ENCODE measurements at regions not wholly inside any gene's neighbourhood (a gene's known extent, or its start where the extent isn't known, plus 50 kb on each side); places are given as distances from the start of the nearest gene placed in this dataset.
"Not testable (repeated sequence)": the region's sequence is repeated elsewhere in the genome, so short reads cannot be mapped to it uniquely, and the experiment has no call there.

DNA sequence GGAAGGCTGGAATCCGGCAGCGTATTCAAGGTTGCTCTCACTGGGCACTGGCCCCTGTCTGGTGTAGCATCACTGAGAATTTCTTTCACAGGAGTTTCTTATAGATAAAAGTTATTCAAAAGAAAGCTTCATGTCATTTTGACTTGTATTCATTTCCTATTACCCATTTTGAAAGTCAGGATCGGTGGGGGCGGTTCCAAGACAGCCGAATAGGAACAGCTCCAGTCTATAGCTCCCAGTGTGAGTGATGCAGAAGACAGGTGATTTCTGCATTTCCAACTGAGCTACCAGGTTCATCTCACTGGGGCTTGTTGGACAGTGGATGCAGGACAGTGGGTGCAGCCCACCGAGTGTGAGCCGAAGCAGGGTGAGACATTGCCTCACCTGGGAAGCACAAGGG, 51.5 kb upstream of the CDC42EP3 start:
- not testable (repeated sequence) for DNase-seq (ENCODE audit: low read depth in 2 of 2)

DNA sequence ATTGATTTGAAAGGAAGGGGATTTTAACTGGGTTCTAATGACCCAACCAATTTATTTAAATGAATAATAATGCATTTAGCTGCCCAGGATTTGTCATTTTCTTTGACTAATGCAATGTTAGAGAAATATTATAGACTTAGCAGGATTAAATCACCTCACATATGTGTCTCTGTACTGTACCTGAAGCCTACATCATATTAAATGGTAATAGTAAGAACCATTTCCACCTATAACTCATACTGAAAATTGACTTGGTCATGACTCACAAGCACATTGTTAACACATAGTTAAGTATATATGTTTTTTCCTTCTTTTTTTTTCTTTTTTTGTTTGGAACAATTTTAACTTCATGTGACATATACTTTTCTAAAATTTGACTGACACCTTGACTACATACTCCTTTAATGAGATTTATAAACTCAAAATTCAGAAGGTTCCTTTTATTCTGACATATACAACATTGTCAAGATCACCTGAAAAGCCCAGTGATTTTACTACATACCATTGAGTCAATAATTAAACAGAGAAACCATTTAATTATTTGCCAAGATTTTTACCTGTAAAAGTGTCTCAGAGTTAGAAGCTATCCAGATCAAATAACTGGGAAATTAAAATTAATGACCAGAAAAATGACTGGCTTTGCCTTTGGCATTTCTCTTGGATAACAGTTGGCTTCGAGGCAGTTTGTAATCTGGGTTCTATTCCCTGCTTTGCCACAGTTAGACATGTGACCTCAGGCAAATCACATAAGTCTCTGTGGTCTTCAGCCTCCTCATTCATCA, 58.8 kb upstream of the CDC42EP3 start:
- DNase-seq (ENCODE audit: low read depth in 2 of 2): no peak

DNA sequence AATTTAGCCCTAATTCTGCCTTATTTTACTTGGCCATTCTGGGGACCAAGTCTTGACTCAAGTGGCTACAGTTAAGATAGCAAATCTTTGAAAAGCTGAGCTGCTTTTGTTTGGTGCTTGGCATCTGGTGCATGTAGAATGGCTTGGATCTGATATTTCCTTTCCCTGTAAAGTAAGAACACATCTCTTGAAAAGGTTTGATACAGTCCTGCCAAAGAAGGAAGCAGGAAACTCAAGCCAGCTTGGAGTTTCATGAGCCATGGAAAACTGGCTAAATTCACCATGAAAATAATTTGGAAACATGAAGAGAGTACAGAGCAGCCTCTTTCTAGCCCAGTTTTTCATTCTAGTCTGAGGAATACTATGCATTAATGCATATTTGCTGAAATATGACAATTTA, 61.0 kb upstream of the CDC42EP3 start:
- DNase-seq (ENCODE audit: low read depth in 2 of 2): not testable (repeated sequence)

DNA sequence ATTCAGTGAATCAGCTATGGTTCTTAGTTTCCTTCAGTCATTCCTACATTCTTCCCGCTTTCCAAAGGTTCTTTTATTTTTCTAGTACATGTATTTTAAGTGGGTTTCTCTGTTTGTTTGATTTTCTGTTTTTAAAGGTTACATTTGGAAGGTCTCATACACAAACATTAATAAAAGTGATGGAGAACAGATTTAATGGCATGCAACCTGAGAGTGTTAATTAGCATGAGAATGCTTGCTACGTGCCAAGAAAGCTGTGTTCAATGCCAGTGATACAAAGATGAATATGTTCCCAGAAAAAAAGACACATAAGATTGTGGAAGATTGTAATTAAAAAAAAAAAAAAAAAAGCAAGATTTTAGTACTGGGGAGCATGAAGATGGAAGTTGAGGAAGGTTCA, 61.8 kb upstream of the CDC42EP3 start:
- no peak for DNase-seq (ENCODE audit: low read depth in 2 of 2)

DNA sequence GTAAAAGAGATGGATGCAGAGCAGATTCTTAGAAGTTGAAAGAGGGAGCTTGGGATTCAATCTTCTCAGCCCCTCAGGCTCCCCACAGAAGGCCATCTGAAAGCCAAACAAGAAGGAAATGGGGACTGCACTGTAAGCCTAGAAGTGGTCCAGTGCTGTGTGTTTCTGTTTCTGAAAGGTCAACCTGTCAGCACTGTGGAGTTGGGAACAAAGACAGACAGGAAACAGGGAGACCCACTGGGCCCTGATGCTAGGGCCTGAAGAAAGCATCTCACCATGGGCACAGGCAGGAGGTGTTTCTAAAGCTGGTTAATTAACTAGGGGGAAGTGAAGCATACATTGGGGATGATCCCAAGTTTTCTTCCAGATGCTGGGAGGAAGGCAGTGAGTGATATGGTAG, 62.5 kb upstream of the CDC42EP3 start:
- not testable (repeated sequence) for DNase-seq (ENCODE audit: low read depth in 2 of 2)

DNA sequence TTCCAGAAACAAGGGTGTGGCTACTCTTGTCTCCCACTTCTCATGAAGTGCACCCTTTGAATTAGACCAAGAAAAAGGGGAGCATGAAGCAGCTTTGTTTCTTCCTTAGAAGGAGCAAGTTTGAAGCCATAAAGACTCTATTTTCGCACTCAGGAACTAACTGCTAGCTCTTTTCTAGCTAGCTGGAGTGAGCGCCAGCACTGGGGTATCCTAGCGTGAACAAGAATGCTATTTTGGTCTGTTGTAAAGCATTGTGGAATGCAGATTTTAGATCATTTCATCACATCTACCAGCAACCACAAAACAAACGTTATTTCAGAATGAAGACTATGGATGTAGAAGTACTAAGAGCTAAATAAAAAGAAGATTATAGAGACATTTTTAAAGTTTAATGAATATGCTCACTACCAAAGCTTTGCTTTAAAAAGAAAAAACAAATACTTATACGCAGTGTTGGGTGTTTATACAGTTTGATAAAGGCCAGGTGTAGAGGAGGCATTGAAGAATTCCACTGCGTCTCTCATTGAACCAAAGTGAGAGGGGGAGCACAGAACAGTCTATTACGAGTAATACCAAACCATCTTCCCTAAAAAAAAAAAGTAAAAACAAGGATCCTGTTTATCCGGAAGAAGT, 63.6 kb upstream of the CDC42EP3 start:
- DNase-seq (ENCODE audit: low read depth in 2 of 2): not testable (repeated sequence)

DNA sequence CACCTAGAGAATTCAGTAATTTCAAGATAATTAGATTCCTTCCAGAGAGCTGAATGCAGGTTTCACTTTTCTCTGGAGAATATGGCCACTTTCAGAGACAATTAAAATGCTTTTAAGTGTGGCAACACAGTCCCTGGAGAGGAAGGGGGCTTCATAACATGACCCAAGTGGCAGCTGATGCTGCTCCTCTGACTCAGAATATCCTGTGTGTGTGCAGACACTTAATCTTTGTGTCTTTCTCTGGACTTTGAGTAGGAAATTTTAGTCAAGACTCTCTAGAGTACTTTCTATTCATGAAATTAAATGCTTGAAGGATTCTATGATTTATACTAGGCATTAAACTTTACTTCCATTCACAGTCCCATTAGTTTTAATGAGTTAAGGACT, 64.1 kb upstream of the CDC42EP3 start:
- DNase-seq (ENCODE audit: low read depth in 2 of 2): not testable (repeated sequence)

DNA sequence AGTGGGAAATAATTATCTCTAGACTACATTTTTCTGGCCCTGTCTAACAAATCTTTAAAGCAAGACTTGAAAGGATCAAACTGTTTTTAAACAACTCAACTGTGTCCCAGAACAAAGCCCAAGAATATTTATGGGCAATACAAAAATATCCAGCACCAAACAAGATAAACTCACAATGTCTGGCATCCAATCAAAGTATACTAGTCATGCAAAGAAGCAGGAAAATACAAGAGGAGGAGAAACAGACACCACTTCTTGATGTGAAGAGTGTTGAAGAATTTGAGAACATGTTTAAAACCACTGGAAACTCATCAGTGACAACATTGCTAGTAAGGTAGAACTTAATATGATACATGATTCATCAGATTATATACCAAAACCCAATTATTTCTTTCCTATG, 66.1 kb upstream of the CDC42EP3 start:
- no peak for DNase-seq (ENCODE audit: low read depth in 2 of 2)

DNA sequence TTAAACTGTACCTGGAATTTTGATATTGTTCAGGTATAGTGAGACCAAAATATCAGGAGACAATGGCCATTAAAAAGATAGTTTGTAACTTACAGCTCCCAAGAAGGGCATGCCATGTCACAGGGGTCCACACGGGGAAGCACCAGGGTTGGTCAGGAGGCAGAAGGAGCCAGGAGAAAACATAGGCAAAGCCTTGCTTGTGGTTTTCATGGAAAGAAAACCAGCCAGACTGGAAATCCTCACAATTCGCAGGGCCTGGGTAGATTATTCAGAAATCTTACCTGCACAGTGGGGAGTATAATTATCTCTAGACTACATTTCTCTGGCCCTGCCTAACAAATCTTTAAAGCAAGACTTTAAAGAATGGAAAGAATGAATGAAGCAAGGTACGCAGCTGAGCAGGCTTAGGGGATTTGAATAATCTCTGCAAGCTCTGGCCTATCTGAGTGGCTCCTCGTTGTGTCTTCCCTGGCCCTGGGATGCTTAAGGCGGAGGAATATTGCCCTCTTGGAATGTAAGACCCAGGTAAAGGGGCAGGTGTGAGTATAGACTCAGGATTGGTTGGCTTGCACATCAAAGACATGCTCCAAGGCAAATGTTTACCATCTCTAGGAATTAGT, 66.9 kb upstream of the CDC42EP3 start:
- no peak for DNase-seq (ENCODE audit: low read depth in 2 of 2)

DNA sequence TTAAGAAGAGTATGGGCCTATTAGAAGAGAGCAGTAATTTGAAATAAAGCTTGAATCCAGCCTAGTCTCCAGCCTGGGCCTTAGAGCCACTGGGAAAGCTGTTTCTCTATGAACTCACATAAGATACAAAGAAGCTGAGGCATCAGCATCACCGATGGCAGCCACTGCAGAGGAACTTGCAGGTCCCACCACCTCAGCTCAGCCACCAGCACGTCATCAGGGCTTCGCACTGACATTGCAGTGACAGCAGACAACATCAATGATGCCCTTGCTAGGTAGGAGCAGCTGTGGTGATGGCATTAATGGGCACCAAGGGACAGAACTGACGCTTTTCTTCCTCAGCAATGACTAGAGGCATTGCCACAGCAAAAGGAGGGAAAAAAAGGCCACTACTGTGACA, 67.7 kb upstream of the CDC42EP3 start:
- no peak for DNase-seq (ENCODE audit: low read depth in 2 of 2)

DNA sequence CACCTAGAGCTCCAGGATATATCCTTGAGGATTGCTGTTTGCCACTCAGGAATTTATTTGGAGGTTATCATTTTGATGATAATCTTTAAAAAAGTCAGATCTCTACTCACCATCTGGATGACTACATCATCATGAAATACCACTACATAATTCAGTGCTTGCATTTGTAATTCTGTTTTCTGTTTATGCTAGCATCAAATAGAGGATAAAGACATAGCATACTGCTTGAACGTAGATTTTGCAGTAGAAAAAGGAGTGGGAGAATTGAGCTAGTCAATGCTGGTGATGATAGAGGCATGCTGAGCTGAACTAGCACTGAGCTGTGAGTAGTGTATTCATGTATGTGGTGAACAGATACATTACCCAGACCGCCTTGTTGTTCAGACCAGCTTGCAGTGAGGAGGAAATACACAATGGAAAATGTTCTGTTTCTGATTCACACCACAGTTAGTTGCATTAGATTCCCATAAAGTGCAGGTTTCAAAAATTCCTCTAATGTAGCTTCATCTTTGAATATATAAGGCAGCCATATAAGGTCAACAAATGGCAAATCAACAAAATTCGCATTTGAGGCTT, 68.8 kb upstream of the CDC42EP3 start:
- no peak for DNase-seq (ENCODE audit: low read depth in 2 of 2)

DNA sequence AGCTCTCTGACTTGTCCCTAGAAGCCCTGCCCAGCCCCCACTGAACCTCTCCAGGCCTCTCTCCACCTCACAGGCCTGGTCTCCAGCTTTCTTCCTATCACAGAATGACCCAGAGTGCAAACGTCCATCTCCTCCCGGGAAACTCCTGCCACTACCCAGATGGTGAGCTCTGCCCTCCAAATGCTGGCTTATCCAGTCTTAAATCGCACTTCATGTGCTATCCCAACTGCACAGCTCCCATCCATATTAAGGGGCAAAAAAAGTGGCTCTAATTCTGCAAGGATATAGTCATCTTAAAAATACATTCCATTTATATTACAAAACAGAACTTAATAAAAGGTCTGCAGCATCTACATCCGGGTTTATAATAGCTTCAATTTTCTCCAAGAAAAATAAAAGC, 70.8 kb upstream of the CDC42EP3 start:
- DNase-seq (ENCODE audit: low read depth in 2 of 2): no peak

DNA sequence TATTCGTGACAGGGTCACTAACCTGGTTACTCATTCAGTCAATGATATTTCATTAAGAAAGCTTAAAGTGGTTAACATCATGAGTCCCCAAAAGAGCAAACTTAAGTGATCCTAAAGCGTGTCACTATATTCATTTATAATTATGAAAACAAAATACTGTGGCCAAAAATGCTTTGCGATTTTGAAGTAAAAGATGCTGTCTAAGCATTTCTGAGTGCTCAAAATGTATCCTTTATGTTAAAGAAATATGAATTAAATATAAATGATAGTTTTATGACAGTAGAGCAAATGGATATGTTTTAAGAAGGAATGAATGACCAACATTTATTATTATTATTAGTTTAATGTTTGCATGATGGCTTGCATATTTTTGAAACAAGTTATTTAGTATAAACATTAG, 72.6 kb upstream of the CDC42EP3 start:
- no peak for DNase-seq (ENCODE audit: low read depth in 2 of 2)

DNA sequence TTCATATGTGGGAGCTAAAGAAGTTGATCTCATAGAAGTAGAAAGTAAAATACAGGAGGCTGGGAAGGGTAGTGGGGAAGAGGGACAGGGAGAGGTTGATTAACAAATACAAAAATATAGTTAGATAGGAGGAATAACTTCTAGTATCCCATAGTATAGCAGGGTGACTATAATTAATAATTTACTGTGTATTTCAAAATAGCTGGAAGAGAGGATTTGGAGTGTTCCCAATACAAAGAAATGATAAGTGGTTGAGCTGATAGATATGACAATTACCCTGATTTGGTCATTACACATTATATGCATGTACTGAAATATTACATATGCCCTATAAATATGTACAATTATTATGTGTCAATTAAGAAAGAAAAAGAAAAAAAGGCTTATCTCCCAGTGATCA, 73.5 kb upstream of the CDC42EP3 start:
- DNase-seq (ENCODE audit: low read depth in 2 of 2): not testable (repeated sequence)

DNA sequence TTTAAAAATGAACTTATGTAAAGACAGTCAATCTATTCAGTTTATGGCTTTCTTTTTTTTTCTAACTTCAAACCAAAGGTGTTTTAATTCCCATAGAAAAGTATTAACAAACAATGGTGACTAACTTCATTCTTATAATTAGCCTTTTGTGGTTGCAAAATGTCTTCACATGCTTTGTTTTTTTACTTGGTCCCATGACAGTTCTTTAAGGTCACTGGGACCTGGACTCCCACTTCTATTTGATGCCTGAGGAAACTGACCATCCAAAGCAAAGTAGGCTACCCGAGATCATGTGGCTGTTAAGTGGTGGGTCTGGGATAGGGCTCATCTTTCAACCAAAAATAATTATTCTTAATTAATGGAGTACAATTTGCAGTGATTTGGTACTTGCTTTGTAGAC, 74.6 kb upstream of the CDC42EP3 start:
- DNase-seq (ENCODE audit: low read depth in 2 of 2): not testable (repeated sequence)

DNA sequence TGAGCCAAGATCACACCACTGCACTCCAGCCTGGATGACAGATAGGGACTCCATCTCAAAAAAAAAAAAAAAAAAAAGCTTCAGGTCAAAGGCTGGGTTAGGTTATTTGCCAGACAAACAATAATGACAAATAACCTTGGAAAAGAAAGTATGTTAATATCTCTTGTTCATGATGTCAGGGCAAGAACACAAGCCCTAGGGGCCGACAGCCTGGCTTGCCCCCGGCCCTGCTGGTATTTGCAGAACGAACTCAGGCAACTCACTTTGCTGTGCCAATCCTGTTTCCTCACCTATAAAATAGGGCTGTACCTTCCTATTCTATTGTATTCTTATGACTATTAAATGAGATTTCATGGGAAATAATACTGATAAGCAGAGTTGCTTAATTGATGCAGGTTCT, 75.4 kb upstream of the CDC42EP3 start:
- no peak for DNase-seq (ENCODE audit: low read depth in 2 of 2)

DNA sequence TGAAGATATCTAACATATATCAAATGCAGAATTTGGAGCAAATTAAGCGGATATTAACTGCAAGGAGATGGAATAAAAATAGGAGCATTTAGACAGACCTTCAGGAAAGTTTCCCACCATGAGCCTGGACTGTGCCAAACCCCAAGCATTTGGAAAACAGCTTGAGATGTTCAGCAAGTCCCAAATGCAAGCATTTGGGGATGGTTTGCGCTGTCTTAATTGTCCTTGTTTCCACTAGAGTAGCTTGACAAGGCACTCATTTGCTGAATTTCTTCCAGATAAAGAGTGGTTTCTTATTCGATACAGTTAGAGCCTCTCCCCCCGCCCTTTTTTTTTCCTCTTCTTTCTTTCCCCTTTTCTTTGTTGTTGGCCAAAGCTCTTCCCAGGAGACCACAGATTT, 77.1 kb upstream of the CDC42EP3 start:
- no peak for DNase-seq (ENCODE audit: low read depth in 2 of 2)

DNA sequence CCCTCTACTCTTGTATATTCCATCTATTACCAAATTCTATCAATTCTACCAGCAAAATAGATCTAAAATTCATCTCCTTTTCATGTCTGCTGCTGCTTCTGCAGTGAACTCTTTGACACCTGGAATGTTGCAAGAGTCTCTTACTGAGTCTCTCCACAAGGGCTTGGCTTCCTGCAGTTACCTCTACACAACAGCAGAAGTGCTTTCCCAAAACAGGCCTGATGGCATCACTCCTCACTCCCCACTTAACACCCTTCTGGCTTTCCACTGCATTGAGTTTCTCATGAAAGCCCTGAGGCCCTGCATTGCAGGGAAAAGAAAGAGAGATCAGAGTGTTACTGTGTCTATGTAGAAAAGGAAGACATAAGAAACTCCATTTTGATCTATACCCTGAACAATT, 78.8 kb upstream of the CDC42EP3 start:
- not testable (repeated sequence) for DNase-seq (ENCODE audit: low read depth in 2 of 2)

DNA sequence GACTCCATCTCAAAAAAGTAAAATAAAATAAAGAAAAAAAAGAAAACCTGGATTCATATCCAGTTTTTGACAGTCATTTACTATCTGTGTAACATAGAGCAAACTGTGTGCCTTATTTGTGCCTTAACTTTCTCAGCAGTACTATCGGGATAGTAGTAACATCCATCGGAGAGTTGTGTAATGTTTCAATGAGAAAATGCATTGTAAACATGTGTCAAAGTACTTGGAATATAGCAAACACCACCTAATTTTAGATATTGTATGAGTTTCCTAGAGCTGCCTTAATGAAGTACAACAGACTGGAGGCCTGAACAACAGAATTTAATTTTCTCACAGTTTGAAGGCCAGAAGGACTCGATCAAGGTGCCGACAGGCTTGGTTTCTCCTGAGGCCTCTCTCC, 81.3 kb upstream of the CDC42EP3 start:
- DNase-seq (ENCODE audit: low read depth in 2 of 2): no peak

DNA sequence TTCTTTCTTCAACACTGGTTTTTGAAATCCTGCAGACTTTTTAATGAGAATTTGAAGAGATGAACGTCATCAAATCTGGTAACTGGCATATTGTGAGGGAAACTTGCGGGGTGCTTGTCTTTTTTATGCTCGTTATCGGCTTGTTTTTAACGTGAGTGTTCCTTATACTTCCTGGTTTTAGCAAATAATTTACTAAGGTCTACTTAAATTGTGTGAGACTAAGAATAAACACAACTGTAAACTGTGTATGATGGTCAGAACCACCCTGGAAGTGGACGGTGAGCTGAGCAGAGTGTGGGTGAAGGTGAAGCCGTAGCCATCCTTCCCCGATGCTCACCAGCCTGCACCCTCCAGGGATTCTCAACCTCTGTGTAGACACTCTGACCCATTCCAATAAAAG, 82.3 kb upstream of the CDC42EP3 start:
- DNase-seq (ENCODE audit: low read depth in 2 of 2): no peak

DNA sequence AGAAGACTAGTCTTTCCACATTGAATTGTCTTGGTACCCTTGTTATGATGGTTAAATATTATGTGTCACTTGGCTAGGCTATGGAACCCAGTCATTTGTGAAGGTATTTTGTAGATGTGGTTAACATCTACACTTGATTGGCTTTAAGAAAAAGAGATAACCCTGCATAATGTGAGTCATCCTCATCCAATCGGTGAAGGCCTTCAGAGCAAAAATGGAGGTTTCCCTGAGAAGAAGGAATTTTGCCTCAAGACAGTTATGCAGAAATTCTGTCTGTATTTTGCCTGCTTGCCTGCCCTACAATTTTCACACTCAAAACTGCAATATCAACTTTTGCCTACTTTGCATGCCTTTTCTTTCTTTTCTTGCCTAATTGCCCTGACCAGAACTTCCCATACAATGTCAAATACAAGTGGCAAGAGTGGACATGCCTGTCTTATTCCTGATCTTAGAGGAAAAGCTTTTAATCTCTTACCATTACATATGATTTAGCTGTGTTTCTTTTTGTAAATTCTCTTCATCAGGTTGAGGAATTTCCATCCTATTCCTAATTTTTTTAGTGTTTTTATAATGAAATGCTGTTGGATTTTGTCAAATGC, 84.6 kb upstream of the CDC42EP3 start:
- not testable (repeated sequence) for DNase-seq (ENCODE audit: low read depth in 2 of 2)

DNA sequence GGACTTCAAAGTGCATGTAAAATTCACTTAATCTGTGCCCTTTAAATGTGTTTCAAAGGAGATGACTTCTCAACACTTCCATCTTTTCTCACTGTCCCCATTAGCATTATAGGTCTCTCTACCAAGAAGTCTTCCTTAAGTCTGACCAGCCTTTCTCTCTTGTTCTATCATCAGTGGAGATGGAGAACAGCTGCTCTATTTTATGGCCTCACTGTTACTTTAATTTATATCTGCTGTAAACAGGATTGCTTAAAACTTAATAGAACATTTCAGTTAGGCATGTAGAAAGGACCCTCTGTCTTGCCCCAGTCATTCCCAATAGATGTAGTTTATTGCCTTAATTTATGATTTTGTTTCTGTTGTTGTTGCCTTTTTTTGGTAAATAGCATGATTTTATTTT, 86.0 kb upstream of the CDC42EP3 start:
- DNase-seq (ENCODE audit: low read depth in 2 of 2): not testable (repeated sequence)
